RWPE2 (cell line): ENCODE measurements at regions not wholly inside any gene's neighbourhood (a gene's known extent, or its start where the extent isn't known, plus 50 kb on each side); places are given as distances from the start of the nearest gene placed in this dataset.
A peak's percentile ranks its signal among the peaks of the same experiment; 100 is the strongest.

Source experiments
- ATAC-seq: fragments of 200-7000 bp; cut with Tn5 transposase; 3 replicates; pipeline ENCODE4 v1.9.1; 2021; ENCODE audit warnings: low read depth
- DNase-seq: peaks from one replicate; pipeline ENCODE4 v3.0.0-alpha.2; 2020; ENCODE audit warnings: low spot score
- H3K27ac ChIP-seq: fragments of 450-650 bp; 2 replicates; pipeline ENCODE4 v1.5.1; 2017; ENCODE audit warnings: mild to moderate bottlenecking; ENCODE audit not compliant: poor library complexity, severe bottlenecking
- H3K27me3 ChIP-seq: fragments of 250-450 bp; sonication (Bioruptor Pico); 2 replicates; pipeline ENCODE4 v1.5.1; 2021; ENCODE audit warnings: mild to moderate bottlenecking, moderate library complexity; ENCODE audit not compliant: insufficient read depth, poor library complexity, severe bottlenecking
- H3K36me3 ChIP-seq: fragments of 250-450 bp; sonication (Bioruptor Pico); 2 replicates; pipeline ENCODE4 v1.5.1; 2020; ENCODE audit warnings: low read depth, mild to moderate bottlenecking, moderate library complexity
- H3K4me1 ChIP-seq: fragments of 250-450 bp; sonication (Bioruptor Pico); 2 replicates; pipeline ENCODE4 v1.5.1; 2021; ENCODE audit warnings: mild to moderate bottlenecking, moderate library complexity; ENCODE audit not compliant: insufficient read depth, poor library complexity, severe bottlenecking
- H3K4me3 ChIP-seq: fragments of 250-450 bp; sonication (Bioruptor Pico); 2 replicates; pipeline ENCODE4 v1.5.1; 2021; ENCODE audit warnings: mild to moderate bottlenecking, moderate library complexity; ENCODE audit not compliant: severe bottlenecking
- H3K9me3 ChIP-seq: fragments of 250-450 bp; sonication (Bioruptor Pico); 2 replicates; pipeline ENCODE4 v1.5.1; 2021; ENCODE audit warnings: mild to moderate bottlenecking, moderate library complexity; ENCODE audit not compliant: severe bottlenecking
- CTCF ChIP-seq: fragments of 450-650 bp; IDR thresholded peaks from one replicate; pipeline ENCODE4 v1.5.1; 2017; ENCODE audit warnings: mild to moderate bottlenecking, moderate library complexity; ENCODE audit not compliant: poor library complexity, severe bottlenecking

- Histone ChIP-seq H3K4me1 (no peaks in the 10 kb centered on the region), H3K27ac (no peak overlapping the region), H3K4me3 (no peak overlapping the region), H3K27me3 (no peaks in the 10 kb centered on the region), H3K36me3 (no peaks in the 10 kb centered on the region), H3K9me3 (no peaks in the 10 kb centered on the region)
- no peak for TF ChIP-seq CTCF
- DNase-seq (no peak), ATAC-seq (no peak)
These were observed 390.2 kb upstream of the SGO1 start for GRCh38 chr3:20576228-20576627.

- Histone ChIP-seq H3K36me3 (no peaks in the 10 kb centered on the region), H3K9me3 (no peaks in the 10 kb centered on the region), H3K4me1 (no peaks in the 10 kb centered on the region), H3K27me3 (no peaks in the 10 kb centered on the region), H3K27ac (no peak overlapping the region), H3K4me3 (no peak overlapping the region)
- DNase-seq (no peak), ATAC-seq (peak; percentile 58; the same call in 2 of the 3 replicates)
- no peak for TF ChIP-seq CTCF
These were observed 389.1 kb upstream of the SGO1 start for GRCh38 chr3:20575146-20575545.

GRCh38 chr3:20574746-20575145 is 388.7 kb upstream of the SGO1 start:
- Histone ChIP-seq H3K9me3 (no peaks in the 10 kb centered on the region), H3K27ac (no peak overlapping the region), H3K36me3 (no peaks in the 10 kb centered on the region), H3K4me3 (no peak overlapping the region), H3K27me3 (no peaks in the 10 kb centered on the region), H3K4me1 (no peaks in the 10 kb centered on the region)
- DNase-seq (no peak), ATAC-seq (peak; percentile 38; the same call in 1 of the 3 replicates)
- TF ChIP-seq CTCF = no peak

GRCh38 chr3:20573175-20573574 is 387.2 kb upstream of the SGO1 start:
- Histone ChIP-seq H3K4me1 (no peaks in the 10 kb centered on the region), H3K4me3 (no peak overlapping the region), H3K9me3 (no peaks in the 10 kb centered on the region), H3K36me3 (no peaks in the 10 kb centered on the region), H3K27me3 (no peaks in the 10 kb centered on the region), H3K27ac (no peak overlapping the region)
- ATAC-seq (no peak), DNase-seq (no peak)
- TF ChIP-seq CTCF = no peak

- Histone ChIP-seq H3K4me1 (no peaks in the 10 kb centered on the region), H3K4me3 (no peak overlapping the region), H3K9me3 (no peaks in the 10 kb centered on the region), H3K27me3 (no peaks in the 10 kb centered on the region), H3K27ac (no peak overlapping the region), H3K36me3 (no peaks in the 10 kb centered on the region)
- no peak for TF ChIP-seq CTCF
- DNase-seq (no peak), ATAC-seq (no peak)
These were observed 386.5 kb upstream of the SGO1 start for GRCh38 chr3:20572473-20572872.
